Heart right ventricle (tissue), 16 donors: ENCODE measurements at regions not wholly inside any gene's neighbourhood (a gene's known extent, or its start where the extent isn't known, plus 50 kb on each side); places are given as distances from the start of the nearest gene placed in this dataset.

Experiments used
- ATAC-seq, 8 donors: fragments of 200-7000 bp; cut with Tn5 transposase; one replicate each; pipeline ENCODE4 v1.9.1; 2020; ENCODE audit warnings: mild to moderate bottlenecking in 8 of 8, moderate library complexity in 8 of 8, moderate number of reproducible peaks in 1 of 8
- DNase-seq, 2 donors: peaks; one replicate each; pipeline ENCODE4 v3.0.0-alpha.2; 2020
- H3K27ac ChIP-seq, 10 donors: fragments of 200-600 bp; sonication (generic) in 2 of 10; one replicate each; pipeline versions ENCODE4 v1.5.0 to v1.8.0; 2020 to 2022; ENCODE audit warnings: mild to moderate bottlenecking in 3 of 10
- H3K27me3 ChIP-seq, 7 donors: fragments of 200-600 bp; one replicate each; pipeline ENCODE4 v1.8.0; 2021 to 2022; ENCODE audit warnings: mild to moderate bottlenecking in 2 of 7
- H3K36me3 ChIP-seq, 9 donors: fragments of 200-600 bp; sonication (generic) in 1 of 9; one replicate each; pipeline versions ENCODE4 v1.5.0 to v1.8.0; 2020 to 2022; ENCODE audit warnings: mild to moderate bottlenecking in 2 of 9
- H3K4me1 ChIP-seq, 9 donors: fragments of 200-600 bp; sonication (generic) in 1 of 9; one replicate each; pipeline versions ENCODE4 v1.5.0 to v1.8.0; 2020 to 2022; ENCODE audit warnings: mild to moderate bottlenecking in 4 of 9
- H3K4me3 ChIP-seq, 10 donors: fragments of 200-600 bp; sonication (generic) in 2 of 10; one replicate each; pipeline versions ENCODE4 v1.5.0 to v1.8.0; 2020 to 2022; ENCODE audit warnings: mild to moderate bottlenecking in 7 of 10, moderate library complexity in 2 of 10
- H3K9me3 ChIP-seq, 11 donors: fragments of 200-600 bp in 10 of 11; sonication (generic) in 2 of 11; one replicate each; pipeline versions ENCODE4 v1.5.0 to v1.8.0; 2013 to 2022; ENCODE audit warnings: mild to moderate bottlenecking in 2 of 11, control low read depth in 1 of 11, moderate library complexity in 1 of 11
- CTCF ChIP-seq, 9 donors: fragments of 200-600 bp; sonication (generic) in 2 of 9; IDR thresholded peaks; one replicate each; pipeline versions ENCODE4 v1.5.0 to v1.8.0; 2021 to 2022; ENCODE audit warnings: antibody characterized with exemption in 9 of 9, mild to moderate bottlenecking in 5 of 9, moderate library complexity in 1 of 9
- WGBS, 2 donors: extraction: QIAGEN DNeasy Blood & Tissue Kit; methylation state at CpG; one replicate each; pipeline ENCODE4 v1.1.7; 2013; ENCODE audit warnings: inconsistent platforms in 1 of 2; 5-methylcytosine and 5-hydroxymethylcytosine counted together
- intact Hi-C, 10 donors: fragments of 100-400 bp; cut with DNase I; formaldehyde crosslinking; loops; one replicate each; pipeline versions ENCODE4 v1.11.1 to v1.14.2; 2022
- donor health status: Arrhythmogenic right ventricular cardiomyopathy.
- donor health status: ischemic (EF 13 %, LVEDD 7.1; RV severe dilation, severe dysfunction).
- donor health status: healthy with polysubstance abuse.
- donor health status: DM: no; HTN: yes; CAD: no.
- donor health status: DM: no; HTN: no; CAD: no.
- donor health status: ischemic (EF 25% LVEDD 6.9; RV normal size, moderate dysfunction).
- donor health status: ischemic (EF 25% LVEDD 5.7; RV mildly dilated, moderate dysfunction).
- donor health status: healthy.
- donor health status: DM: yes; HTN: yes; CAD: no.
- donor health status: Ischemic cardiomyopathy.
- donor health status: ischemic (EF 35%, LVEDD 5.7; RV mildly dilated, moderate dysfunction).
- donor health status: nonischemic (EF 11% LVEDD 7.7; RV severe dilation, severe dysfunction).
- donor health status: DM: yes; HTN: yes; CAD: no.
- donor health status: PGD.
- donor health status: ischemic (EF 29% LVEDD 5.4; RV normal size, mild dysfunction).
- donor health status: nonischemic (EF 23%, LVEDD 6.1; RV moderate dilation, normal function).

- no peak for DNase-seq
- intact Hi-C loops = no loop called here
- peaks cover 0 to 13% (median 0%) of the 10 kb centered on the region in 7 donors for H3K27me3 ChIP-seq
- no peaks in the 10 kb centered on the region for H3K36me3 ChIP-seq
- 47 to 51% methylated on average over 8 of the region's 8 CpGs for WGBS, 2 donors
- no peak overlapping the region for H3K27ac ChIP-seq
- H3K4me1 ChIP-seq = no peaks in the 10 kb centered on the region
- no peak overlapping the region for H3K4me3 ChIP-seq
- H3K9me3 ChIP-seq = peaks cover 0 to 17% (median 0%) of the 10 kb centered on the region in 11 donors
- TF ChIP-seq CTCF (IDR thresholded peaks at IDR 0.05) = no peak
- ATAC-seq = no peak
Measured at GRCh38 chr2:2600366-2600765, 269.3 kb upstream of the MYT1L start.

- no peaks in the 10 kb centered on the region for H3K36me3 ChIP-seq
- 90 to 92% methylated on average over 8 of the region's 8 CpGs for WGBS, 2 donors
- H3K27ac ChIP-seq = no peak overlapping the region
- H3K9me3 ChIP-seq = peaks cover 0 to 17% (median 0%) of the 10 kb centered on the region in 11 donors
- ATAC-seq = no peak
- intact Hi-C loops = no loop called here
- H3K4me1 ChIP-seq = no peaks in the 10 kb centered on the region
- peaks cover 0 to 6% (median 0%) of the 10 kb centered on the region in 7 donors for H3K27me3 ChIP-seq
- no peak for DNase-seq
- no peak overlapping the region for H3K4me3 ChIP-seq
- TF ChIP-seq CTCF (IDR thresholded peaks at IDR 0.05) = no peak
Measured at GRCh38 chr2:2599441-2599840, 268.4 kb upstream of the MYT1L start.

GRCh38 chr2:2597712-2598111 is 266.6 kb upstream of the MYT1L start:
- Histone ChIP-seq H3K9me3 (peaks cover 0 to 17% (median 0%) of the 10 kb centered on the region in 11 donors), H3K4me1 (no peaks in the 10 kb centered on the region), H3K27me3 (peaks cover 0 to 6% (median 0%) of the 10 kb centered on the region in 7 donors), H3K27ac (no peak overlapping the region), H3K36me3 (no peaks in the 10 kb centered on the region), H3K4me3 (no peak overlapping the region)
- intact Hi-C loops = no loop called here
- no peak for ATAC-seq
- no peak for TF ChIP-seq CTCF (IDR thresholded peaks at IDR 0.05)
- WGBS, 2 donors = 68 to 93% methylated on average over 2 of the region's 2 CpGs
- no peak for DNase-seq

GRCh38 chr2:2591542-2591940 is 260.5 kb upstream of the MYT1L start:
- ATAC-seq (no peak), DNase-seq (no peak)
- WGBS, 2 donors = 66 to 68% methylated on average over 6 of the region's 6 CpGs
- H3K4me1 ChIP-seq = no peaks in the 10 kb centered on the region
- intact Hi-C loops = no loop called here
- H3K9me3 ChIP-seq = peaks cover 0 to 12% (median 0%) of the 10 kb centered on the region in 11 donors
- peaks cover 0 to 3% (median 0%) of the 10 kb centered on the region in 7 donors for H3K27me3 ChIP-seq
- no peak overlapping the region for H3K27ac ChIP-seq
- H3K36me3 ChIP-seq = no peaks in the 10 kb centered on the region
- TF ChIP-seq CTCF (IDR thresholded peaks at IDR 0.05) = no peak
- no peak overlapping the region for H3K4me3 ChIP-seq
